ENCODE measurements at regions not wholly inside any gene's neighbourhood (a gene's known extent, or its start where the extent isn't known, plus 50 kb on each side); places are given as distances from the start of the nearest gene placed in this dataset.

DNA sequence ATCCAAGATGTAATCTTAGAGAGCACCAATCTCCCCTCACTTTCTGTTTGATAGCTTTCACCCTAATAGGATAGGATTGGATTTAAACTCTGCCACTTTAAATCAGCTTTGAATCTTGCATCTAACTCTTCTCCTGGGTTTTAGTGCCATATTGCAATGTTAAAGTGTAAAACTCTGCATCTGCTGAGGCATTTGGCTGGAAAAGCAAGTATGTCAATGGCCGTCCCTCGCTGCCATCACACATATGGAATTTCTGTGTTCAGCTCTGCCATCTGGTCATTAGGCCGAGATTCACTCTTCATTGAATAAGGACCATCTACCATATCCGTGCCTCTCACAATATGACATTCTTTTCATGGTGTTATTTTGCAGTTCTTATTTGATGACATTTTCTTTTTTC is 728.1 kb upstream of the PIK3C3 start:
- Histone ChIP-seq H3K4me1 (ENCODE audit: low read depth) (no peaks in the 10 kb centered on the region), H3K4me3 (no peak overlapping the region), H3K9me3 (ENCODE audit: low read depth) (no peaks in the 10 kb centered on the region), H3K27ac (no peak overlapping the region), H3K36me3 (no peaks in the 10 kb centered on the region), H3K27me3 (no peaks in the 10 kb centered on the region)
- DNase-seq (ENCODE audit: low read depth in 1 of 2, low spot score in 1 of 2) = no peak
- TF ChIP-seq, protein P1, sequence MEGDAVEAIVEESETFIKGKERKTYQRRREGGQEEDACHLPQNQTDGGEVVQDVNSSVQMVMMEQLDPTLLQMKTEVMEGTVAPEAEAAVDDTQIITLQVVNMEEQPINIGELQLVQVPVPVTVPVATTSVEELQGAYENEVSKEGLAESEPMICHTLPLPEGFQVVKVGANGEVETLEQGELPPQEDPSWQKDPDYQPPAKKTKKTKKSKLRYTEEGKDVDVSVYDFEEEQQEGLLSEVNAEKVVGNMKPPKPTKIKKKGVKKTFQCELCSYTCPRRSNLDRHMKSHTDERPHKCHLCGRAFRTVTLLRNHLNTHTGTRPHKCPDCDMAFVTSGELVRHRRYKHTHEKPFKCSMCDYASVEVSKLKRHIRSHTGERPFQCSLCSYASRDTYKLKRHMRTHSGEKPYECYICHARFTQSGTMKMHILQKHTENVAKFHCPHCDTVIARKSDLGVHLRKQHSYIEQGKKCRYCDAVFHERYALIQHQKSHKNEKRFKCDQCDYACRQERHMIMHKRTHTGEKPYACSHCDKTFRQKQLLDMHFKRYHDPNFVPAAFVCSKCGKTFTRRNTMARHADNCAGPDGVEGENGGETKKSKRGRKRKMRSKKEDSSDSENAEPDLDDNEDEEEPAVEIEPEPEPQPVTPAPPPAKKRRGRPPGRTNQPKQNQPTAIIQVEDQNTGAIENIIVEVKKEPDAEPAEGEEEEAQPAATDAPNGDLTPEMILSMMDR (IDR thresholded peaks at IDR 0.05; ENCODE audit: low read depth, low read length) = no peak

DNA sequence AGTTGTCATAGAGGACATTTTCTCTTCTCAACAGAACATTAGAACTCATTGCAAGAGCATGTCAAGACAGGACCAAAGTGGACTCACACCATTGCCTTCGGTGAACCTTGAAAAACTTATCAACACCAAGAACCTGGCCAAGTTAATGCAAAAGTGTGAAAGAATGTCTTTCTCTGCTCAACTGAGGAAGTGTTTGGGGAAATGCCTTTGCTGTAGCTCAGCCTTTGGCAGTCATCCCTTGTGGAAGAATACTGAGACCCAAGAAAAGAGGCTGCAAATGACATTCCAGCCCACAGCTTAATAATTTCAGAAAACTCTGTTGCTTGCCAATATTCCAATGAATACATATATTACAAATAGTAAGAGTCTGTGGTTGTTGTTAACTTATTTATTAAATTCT is 728.8 kb upstream of the PIK3C3 start:
- Histone ChIP-seq H3K9me3 (ENCODE audit: low read depth) (no peaks in the 10 kb centered on the region), H3K36me3 (no peaks in the 10 kb centered on the region), H3K27me3 (no peaks in the 10 kb centered on the region), H3K4me1 (ENCODE audit: low read depth) (no peaks in the 10 kb centered on the region), H3K27ac (no peak overlapping the region), H3K4me3 (no peak overlapping the region)
- peak in 1 of 2 donors; percentile 89 for DNase-seq (ENCODE audit: low read depth in 1 of 2, low spot score in 1 of 2)
- TF ChIP-seq, protein P1 (IDR thresholded peaks at IDR 0.05; ENCODE audit: low read depth, low read length) = no peak

DNA sequence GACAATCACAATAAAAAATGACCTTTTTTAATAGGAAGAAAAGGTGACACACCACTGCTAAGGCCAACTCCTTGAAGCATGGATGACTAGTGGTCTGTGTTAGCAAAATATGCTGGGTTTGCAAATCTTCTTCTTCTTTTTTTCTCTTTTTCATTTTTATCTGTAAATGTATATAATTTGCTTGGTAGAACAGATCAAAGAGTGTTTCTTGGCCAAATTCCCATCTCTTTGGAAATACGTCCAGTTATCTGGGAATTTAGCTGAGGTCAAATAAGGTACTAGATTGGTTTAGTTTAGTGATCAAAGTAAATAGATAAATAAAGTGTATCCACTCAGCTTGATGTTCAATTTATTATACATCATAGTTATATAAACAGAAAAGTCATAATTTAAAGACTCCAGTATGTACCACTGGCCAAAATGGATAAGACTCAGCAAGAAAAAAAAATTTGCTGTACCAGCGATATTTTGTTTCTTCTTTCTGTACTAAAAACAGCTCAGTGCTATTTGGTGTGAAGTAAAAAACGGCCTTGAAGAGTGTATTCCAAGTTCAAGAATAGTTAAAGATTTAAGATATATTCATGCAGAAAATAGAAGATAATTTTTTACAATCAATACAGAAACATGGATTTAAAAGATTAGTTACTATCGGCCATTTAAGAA is 738.6 kb upstream of the PIK3C3 start:
- Histone ChIP-seq H3K36me3 (no peaks in the 10 kb centered on the region), H3K4me3 (no peak overlapping the region), H3K9me3 (ENCODE audit: low read depth) (no peaks in the 10 kb centered on the region), H3K4me1 (ENCODE audit: low read depth) (no peaks in the 10 kb centered on the region), H3K27me3 (no peaks in the 10 kb centered on the region), H3K27ac (no peak overlapping the region)
- TF ChIP-seq, protein P1 (IDR thresholded peaks at IDR 0.05; ENCODE audit: low read depth, low read length) = no peak
- DNase-seq (ENCODE audit: low read depth in 1 of 2, low spot score in 1 of 2) = no peak

DNA sequence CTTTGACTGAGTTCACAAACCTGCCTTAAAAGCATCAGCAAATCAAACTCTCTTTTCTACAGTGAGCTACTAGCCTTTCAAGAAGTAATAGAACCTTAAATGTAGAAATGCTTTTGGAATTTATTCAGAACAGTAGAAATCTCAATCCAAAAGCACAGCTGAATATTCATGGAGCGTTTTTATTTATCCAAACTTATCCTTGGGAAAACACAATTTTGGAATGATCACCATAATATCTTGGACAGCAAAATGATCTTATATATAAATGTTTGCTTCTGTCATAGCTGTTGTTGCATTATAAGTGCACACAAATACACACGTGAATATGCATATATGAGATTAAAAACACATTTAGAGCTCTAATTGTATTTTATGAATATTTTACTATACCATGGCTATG is 747.3 kb upstream of the PIK3C3 start:
- H3K36me3 ChIP-seq = no peaks in the 10 kb centered on the region
- H3K4me3 ChIP-seq = no peak overlapping the region
- no peaks in the 10 kb centered on the region for H3K9me3 ChIP-seq (ENCODE audit: low read depth)
- no peaks in the 10 kb centered on the region for H3K27me3 ChIP-seq
- no peak for DNase-seq (ENCODE audit: low read depth in 1 of 2, low spot score in 1 of 2)
- no peak overlapping the region for H3K27ac ChIP-seq
- TF ChIP-seq, protein P1 (IDR thresholded peaks at IDR 0.05; ENCODE audit: low read depth, low read length) = no peak
- H3K4me1 ChIP-seq (ENCODE audit: low read depth) = no peaks in the 10 kb centered on the region

DNA sequence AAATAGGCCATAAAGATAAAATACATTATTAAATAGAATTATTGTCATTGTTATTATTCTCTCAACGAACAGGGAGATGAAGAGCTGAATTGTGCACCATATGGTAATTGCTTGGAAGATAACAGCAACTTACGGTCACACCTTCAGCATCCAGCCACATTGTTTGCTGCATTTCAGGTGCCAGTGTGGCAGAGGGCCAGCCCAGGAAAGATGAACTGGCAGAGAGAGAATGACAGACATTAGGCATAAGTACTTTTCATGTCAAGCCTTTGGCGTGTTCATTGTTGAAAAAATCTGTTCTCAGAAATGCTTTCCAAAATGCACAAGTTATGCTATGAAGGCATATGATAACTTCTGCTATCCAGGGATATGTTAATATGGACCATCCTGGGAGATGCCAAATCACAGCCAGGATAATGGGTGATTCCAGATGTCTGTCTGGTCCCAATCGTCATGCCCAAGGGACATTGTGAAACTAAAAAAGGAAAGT is 748.6 kb upstream of the PIK3C3 start:
- DNase-seq (ENCODE audit: low read depth in 1 of 2, low spot score in 1 of 2) = no peak
- Histone ChIP-seq H3K4me3 (no peak overlapping the region), H3K27ac (no peak overlapping the region), H3K27me3 (no peaks in the 10 kb centered on the region), H3K4me1 (ENCODE audit: low read depth) (no peaks in the 10 kb centered on the region), H3K9me3 (ENCODE audit: low read depth) (no peaks in the 10 kb centered on the region), H3K36me3 (no peaks in the 10 kb centered on the region)
- TF ChIP-seq, protein P1 (IDR thresholded peaks at IDR 0.05; ENCODE audit: low read depth, low read length) = no peak

All from cardiac muscle cell (in vitro differentiated cells and primary cell).